IMR-90 (cell line): ENCODE measurements at regions not wholly inside any gene's neighbourhood (a gene's known extent, or its start where the extent isn't known, plus 50 kb on each side); places are given as distances from the start of the nearest gene placed in this dataset.

Source experiments
- ATAC-seq: fragments of 200-7000 bp; cut with Tn5 transposase; 2 replicates; pipeline ENCODE4 v1.9.1; 2020; ENCODE audit warnings: low read depth, mild to moderate bottlenecking, moderate library complexity
- BruUV-seq: library from RNA; stranded (reverse); fragments of 400-500 nt; replicated peaks from 2 replicates; lab custom pipeline; 2021; lab: Mats Ljungman, UMichigan
- CTCF ChIA-PET: fragments of 300-600 bp; formaldehyde crosslinking; extraction: SDS; loops from one replicate; lab custom pipeline; 2021; ENCODE audit warnings: antibody characterized with exemption; lab: Yijun Ruan, JAX
- POLR2A ChIA-PET: fragments of 300-600 bp; sonication (Branson Sonifier 250); formaldehyde crosslinking; loops from one replicate; lab custom pipeline; 2022; ENCODE audit warnings: antibody characterized with exemption; ENCODE audit not compliant: unreplicated experiment; lab: Charles Lee
- DNase-seq: peaks from one replicate; pipeline ENCODE4 v3.0.0; 2013
- H2AFZ ChIP-seq: replicated peaks from 2 replicates; pipeline ENCODE3; 2013; ENCODE audit warnings: low read length, mild to moderate bottlenecking; ENCODE audit not compliant: poor library complexity
- H2AK5ac ChIP-seq: 2 replicates; pipeline ENCODE4 v1.6.1; 2013; ENCODE audit warnings: low read depth, low read length, inconsistent platforms
- H2AK9ac ChIP-seq: replicated peaks from 2 replicates; pipeline ENCODE3; 2013; ENCODE audit warnings: mild to moderate bottlenecking, low read depth, low read length, moderate library complexity; ENCODE audit not compliant: poor library complexity
- H2BK120ac ChIP-seq: 2 replicates; pipeline ENCODE4 v1.6.1; 2013; ENCODE audit warnings: low read depth, low read length, inconsistent platforms
- H2BK15ac ChIP-seq: 3 replicates; pipeline ENCODE4 v1.6.1; 2013; ENCODE audit warnings: low read depth, low read length, inconsistent platforms
- H2BK20ac ChIP-seq: 2 replicates; pipeline ENCODE4 v1.6.1; 2013; ENCODE audit warnings: low read depth, mild to moderate bottlenecking, inconsistent platforms, low read length, moderate library complexity
- H2BK5ac ChIP-seq: 2 replicates; pipeline ENCODE4 v1.6.1; 2013; ENCODE audit warnings: mild to moderate bottlenecking, low read depth, low read length, inconsistent platforms; ENCODE audit not compliant: poor library complexity, severe bottlenecking
- H3K14ac ChIP-seq: replicated peaks from 2 replicates; pipeline ENCODE4 v1.6.1; 2013; ENCODE audit warnings: low read depth, low read length, inconsistent platforms
- H3K18ac ChIP-seq: 2 replicates; pipeline ENCODE4 v1.6.1; 2013; ENCODE audit warnings: low read depth, low read length, control low read depth
- H3K23ac ChIP-seq: 2 replicates; pipeline ENCODE4 v1.6.1; 2013; ENCODE audit warnings: low read depth, low read length, inconsistent platforms
- H3K27ac ChIP-seq: 2 replicates; pipeline ENCODE4 v1.5.1; 2013; ENCODE audit warnings: mild to moderate bottlenecking, control low read depth, low read length; ENCODE audit not compliant: insufficient read depth
- H3K27me3 ChIP-seq: 2 replicates; pipeline ENCODE4 v1.6.1; 2013; ENCODE audit warnings: low read length; ENCODE audit not compliant: control insufficient read depth, insufficient read depth
- H3K36me3 ChIP-seq: 2 replicates; pipeline ENCODE4 v1.6.1; 2013; ENCODE audit warnings: low read length, mixed read lengths; ENCODE audit not compliant: control insufficient read depth, insufficient read depth
- H3K4ac ChIP-seq: 2 replicates; pipeline ENCODE4 v1.6.1; 2013; ENCODE audit warnings: low read depth, low read length, inconsistent platforms
- H3K4me1 ChIP-seq: 2 replicates; pipeline ENCODE4 v1.6.1; 2013; ENCODE audit warnings: low read length, mixed read lengths; ENCODE audit not compliant: control insufficient read depth, insufficient read depth
- H3K4me2 ChIP-seq: 2 replicates; pipeline ENCODE4 v1.6.1; 2013; ENCODE audit warnings: low read depth, mild to moderate bottlenecking, control low read depth, low read length, moderate library complexity
- H3K4me3 ChIP-seq: 2 replicates; pipeline ENCODE4 v1.5.1; 2013; ENCODE audit warnings: low read depth, mild to moderate bottlenecking, control low read depth, low read length, moderate library complexity; ENCODE audit not compliant: insufficient read depth
- H3K56ac ChIP-seq: 2 replicates; pipeline ENCODE4 v1.6.1; 2013; ENCODE audit warnings: low read length, inconsistent platforms; ENCODE audit not compliant: insufficient read depth; ENCODE audit errors: extremely low read depth
- H3K79me1 ChIP-seq, 2 experiments: 2 replicates each; pipeline ENCODE4 v1.6.1; 2013; ENCODE audit warnings: low read length in 2 of 2, inconsistent platforms in 1 of 2, low read depth in 1 of 2
- H3K9ac ChIP-seq: 2 replicates; pipeline ENCODE4 v1.6.1; 2013; ENCODE audit warnings: low read depth, low read length, control low read depth
- H3K9me1 ChIP-seq: 2 replicates; pipeline ENCODE4 v1.6.1; 2013; ENCODE audit warnings: low read length, inconsistent platforms; ENCODE audit not compliant: insufficient read depth
- H3K9me3 ChIP-seq: 2 replicates; pipeline ENCODE4 v1.6.1; 2013; ENCODE audit warnings: low read length; ENCODE audit not compliant: control insufficient read depth, insufficient read depth
- H4K20me1 ChIP-seq: 2 replicates; pipeline ENCODE4 v1.6.1; 2013; ENCODE audit warnings: low read length, inconsistent platforms; ENCODE audit not compliant: insufficient read depth
- H4K5ac ChIP-seq: 2 replicates; pipeline ENCODE4 v1.6.1; 2013; ENCODE audit warnings: mild to moderate bottlenecking, low read depth, low read length, control low read depth
- H4K8ac ChIP-seq, 2 experiments: 2 replicates each; pipeline ENCODE4 v1.6.1; 2013; ENCODE audit warnings: low read depth in 2 of 2, low read length in 2 of 2, control low read depth in 1 of 2, inconsistent platforms in 1 of 2
- H4K91ac ChIP-seq: 2 replicates; pipeline ENCODE4 v1.6.1; 2013; ENCODE audit warnings: low read depth, low read length, inconsistent platforms; ENCODE audit not compliant: insufficient read depth
- CEBPB ChIP-seq: IDR thresholded peaks from 2 replicates; pipeline ENCODE4 v1.6.1; 2012; ENCODE audit warnings: low read depth, low read length, improper control_type of control experiment
- CHD1 ChIP-seq: IDR thresholded peaks from 2 replicates; pipeline ENCODE4 v1.6.1; 2012; ENCODE audit warnings: low read depth, low read length, improper control_type of control experiment
- ELK1 ChIP-seq: fragments of 150-350 bp; IDR thresholded peaks from 2 replicates; pipeline ENCODE4 v1.6.1; 2016; ENCODE audit warnings: low read depth, mild to moderate bottlenecking, low read length, moderate library complexity, borderline replicate concordance
- FOS ChIP-seq: fragments of 150-350 bp; IDR thresholded peaks from 2 replicates; pipeline ENCODE4 v1.6.1; 2016; ENCODE audit warnings: low read depth, low read length
- MAFK ChIP-seq: IDR thresholded peaks from 2 replicates; pipeline ENCODE4 v1.6.1; 2012; ENCODE audit warnings: low read depth, low read length, improper control_type of control experiment
- MXI1 ChIP-seq: IDR thresholded peaks from 2 replicates; pipeline ENCODE4 v1.6.1; 2012; ENCODE audit warnings: low read depth, mild to moderate bottlenecking, low read length, moderate library complexity, borderline replicate concordance
- NFE2L2 ChIP-seq: fragments of 150-350 bp; IDR thresholded peaks from 2 replicates; pipeline ENCODE4 v1.6.1; 2016; ENCODE audit warnings: low read depth, mild to moderate bottlenecking, low read length
- POLR2A ChIP-seq: IDR thresholded peaks from 2 replicates; pipeline ENCODE4 v1.6.1; 2012; ENCODE audit warnings: mild to moderate bottlenecking, low read depth, low read length
- RAD21 ChIP-seq: IDR thresholded peaks from 2 replicates; pipeline ENCODE4 v1.6.1; 2012; ENCODE audit warnings: low read length, improper control_type of control experiment
- RCOR1 ChIP-seq: IDR thresholded peaks from 2 replicates; pipeline ENCODE4 v1.6.1; 2012; ENCODE audit warnings: mild to moderate bottlenecking, low read length, improper control_type of control experiment; ENCODE audit not compliant: insufficient replicate concordance
- RFX5 ChIP-seq: IDR thresholded peaks from 2 replicates; pipeline ENCODE4 v1.8.0; 2012; ENCODE audit warnings: low read depth, mild to moderate bottlenecking, low read length, moderate library complexity
- SMC3 ChIP-seq: fragments of 150-350 bp; IDR thresholded peaks from 2 replicates; pipeline ENCODE4 v1.6.1; 2016; ENCODE audit warnings: low read depth, mild to moderate bottlenecking, antibody characterized with exemption, low read length, moderate library complexity
- USF2 ChIP-seq: fragments of 150-350 bp; IDR thresholded peaks from 2 replicates; pipeline ENCODE4 v1.6.1; 2017; ENCODE audit warnings: mild to moderate bottlenecking, antibody characterized with exemption, low read length, low read depth
- dilution Hi-C: fragments of 300-500 bp; cut with HindIII; formaldehyde crosslinking; loops from one replicate; pipeline ENCODE4 v1.14.3; 2018; ENCODE audit warnings: low sequenced_read_pairs; ENCODE audit not compliant: unreplicated experiment
- in situ Hi-C: fragments of 300-500 bp; cut with MboI; formaldehyde crosslinking; loops from 3 replicates; pipeline ENCODE4 v1.14.3; 2019; ENCODE audit warnings: low sequenced_read_pairs, inconsistent platforms, mixed read lengths
- intact Hi-C: fragments of 100-400 bp; cut with micrococcal nuclease; formaldehyde crosslinking; loops from 2 replicates; pipeline ENCODE4 v1.10.0; 2022

GRCh38 chr17:69909389-69909788 is 165.6 kb upstream of the KCNJ16 start:
- Histone ChIP-seq H3K4ac (no peak overlapping the region), H3K23ac (no peak overlapping the region), H3K36me3 (no peaks in the 10 kb centered on the region), H3K4me2 (no peak overlapping the region), H2BK15ac (no peak overlapping the region), H3K9me1 (no peaks in the 10 kb centered on the region), H3K79me1 (no peaks in the 10 kb centered on the region), H3K18ac (no peak overlapping the region), H2BK20ac (no peak overlapping the region), H2BK120ac (no peak overlapping the region), H2AK9ac (no peak overlapping the region), H3K4me1 (peaks cover 4% of the 10 kb centered on the region), H3K27me3 (no peaks in the 10 kb centered on the region; the same call in 1 of the 2 replicates), H3K4me3 (no peak overlapping the region), H4K91ac (no peak overlapping the region), H3K14ac (no peak overlapping the region), H3K9me3 (no peaks in the 10 kb centered on the region), H3K9ac (no peak overlapping the region), H2AK5ac (no peak overlapping the region), H4K8ac (no peak overlapping the region), H2AFZ (no peak overlapping the region), H4K5ac (no peak overlapping the region), H3K56ac (no peak overlapping the region), H2BK5ac (no peak overlapping the region), H3K27ac (no peak overlapping the region), H4K20me1 (no peaks in the 10 kb centered on the region)
- ChIA-PET POLR2A (no interaction called here), CTCF (interaction anchor here (0.5 kb wide), 1 partner anchor 612 kb away, joined by 8 read pairs; no protein-coding TSS in a partner anchor)
- ATAC-seq = no peak
- no peak for DNase-seq
- TF ChIP-seq MAFK (no peak), RAD21 (no peak), RCOR1 (no peak), CHD1 (no peak), ELK1 (no peak), CEBPB (no peak), FOS (no peak), NFE2L2 (no peak), RFX5 (no peak), USF2 (no peak), POLR2A (no peak), SMC3 (no peak), MXI1 (no peak)
- in situ Hi-C loops = no loop called here
- dilution Hi-C loops = no loop called here
- BruUV-seq = no TSS peak
- intact Hi-C loops = no loop called here
